CD4-positive, alpha-beta T cell (primary cell): ENCODE measurements at regions not wholly inside any gene's neighbourhood (a gene's known extent, or its start where the extent isn't known, plus 50 kb on each side); places are given as distances from the start of the nearest gene placed in this dataset.

ENCODE experiments used
- ATAC-seq: fragments of 200-7000 bp; cut with Tn5 transposase; one replicate; pipeline ENCODE4 v1.10.0; 2022; ENCODE audit warnings: mild to moderate bottlenecking; ENCODE audit not compliant: poor library complexity
- CTCF ChIA-PET: fragments of 350-600 bp; sonication (Branson Sonifier 250); formaldehyde crosslinking; loops from one replicate; lab custom pipeline; 2021; ENCODE audit warnings: antibody characterized with exemption, inconsistent platforms; lab: Charles Lee
- POLR2A ChIA-PET: fragments of 350-600 bp; sonication (Branson Sonifier 250); formaldehyde crosslinking; loops from one replicate; lab custom pipeline; 2021; ENCODE audit warnings: antibody characterized with exemption, inconsistent platforms; lab: Charles Lee
- DNase-seq, 14 experiments: peaks; one replicate each; pipeline ENCODE4 v3.0.0-alpha.2; 2013 to 2020; ENCODE audit warnings: mixed read lengths in 2 of 14
- H3K27ac ChIP-seq, 2 donors: one replicate each; pipeline versions ENCODE4 v1.5.1 to v1.7.0; 2013; ENCODE audit warnings: low read length in 2 of 2, low read depth in 1 of 2, mild to moderate bottlenecking in 1 of 2
- H3K27me3 ChIP-seq, 2 experiments: 1 replicate in 1 of 2; 2 replicates in 1 of 2; pipeline versions ENCODE4 v1.6.1 to v1.7.0; 2013; ENCODE audit warnings: low read length in 2 of 2, control low read depth in 1 of 2, mild to moderate bottlenecking in 1 of 2, moderate library complexity in 1 of 2; ENCODE audit not compliant: insufficient read depth in 2 of 2, control insufficient read depth in 1 of 2
- H3K36me3 ChIP-seq: one replicate; pipeline ENCODE4 v1.6.1; 2013; ENCODE audit warnings: low read length, control low read depth; ENCODE audit not compliant: insufficient read depth
- H3K4me1 ChIP-seq: one replicate; pipeline ENCODE4 v1.6.1; 2013; ENCODE audit warnings: low read length, control low read depth; ENCODE audit not compliant: insufficient read depth
- H3K4me3 ChIP-seq: one replicate; pipeline ENCODE4 v1.5.1; 2013; ENCODE audit warnings: mild to moderate bottlenecking, low read length, moderate library complexity
- H3K9me3 ChIP-seq, 2 experiments: 1 replicate in 1 of 2; 2 replicates in 1 of 2; pipeline versions ENCODE4 v1.6.1 to v1.7.0; 2013; ENCODE audit warnings: low read length in 2 of 2, mild to moderate bottlenecking in 2 of 2, control low read depth in 1 of 2, moderate library complexity in 1 of 2; ENCODE audit not compliant: control insufficient read depth in 1 of 2, insufficient read depth in 1 of 2
- H3K27ac Mint-ChIP-seq: one replicate; pipeline ENCODE4 v1.8.0; 2020; ENCODE audit warnings: mixed read lengths
- H3K27me3 Mint-ChIP-seq: one replicate; pipeline ENCODE4 v1.8.0; 2021; ENCODE audit warnings: mixed read lengths
- H3K36me3 Mint-ChIP-seq: one replicate; pipeline ENCODE4 v1.8.0; 2021; ENCODE audit warnings: low read depth, mixed read lengths
- H3K4me1 Mint-ChIP-seq: one replicate; pipeline ENCODE4 v1.8.0; 2021; ENCODE audit warnings: low read depth, mixed read lengths
- H3K4me3 Mint-ChIP-seq: one replicate; pipeline ENCODE4 v1.8.0; 2020; ENCODE audit warnings: mild to moderate bottlenecking, mixed read lengths
- H3K9me3 Mint-ChIP-seq: one replicate; pipeline ENCODE4 v1.8.0; 2020; ENCODE audit warnings: mixed read lengths
- intact Hi-C, 2 experiments: fragments of 100-400 bp; cut with DNase I in 1 of 2; cut with micrococcal nuclease in 1 of 2; formaldehyde crosslinking; loops; one replicate each; pipeline versions ENCODE4 v1.15.1 to v1.9.0; 2023 to 2025; cut with DNase I, micrococcal nuclease
- TF ChIP-seq, protein P1 (sequence below): fragments of 200-600 bp; IDR thresholded peaks from one replicate; pipeline ENCODE4 v1.8.0; 2022; ENCODE audit warnings: antibody characterized with exemption, mild to moderate bottlenecking

DNA sequence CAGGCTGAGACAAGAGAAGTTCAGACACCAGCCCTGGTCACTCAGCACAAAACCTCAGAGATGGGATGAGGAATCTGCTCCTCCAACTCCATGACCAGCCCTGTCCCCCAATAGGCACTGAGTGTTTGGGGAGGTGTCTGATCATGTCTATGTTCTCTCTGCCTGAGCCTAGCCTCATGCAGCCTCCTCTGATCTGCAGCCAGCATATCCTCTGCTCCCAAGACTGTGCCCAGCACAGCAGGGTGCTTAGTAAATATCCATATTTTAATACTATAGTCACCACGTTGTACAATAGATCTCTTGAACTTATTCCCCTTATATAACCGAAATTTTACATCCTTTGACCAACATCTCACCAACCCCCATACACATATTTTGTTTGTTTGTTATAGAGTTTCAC is 202.9 kb downstream of the MATN1 start:
- CTCF ChIA-PET: no interaction called here
- intact Hi-C loops: no loop called here
- Mint-ChIP-seq H3K27me3 (peaks cover 32% of the 10 kb centered on the region), H3K27ac (no peak overlapping the region), H3K9me3 (no peaks in the 10 kb centered on the region), H3K4me1 (no peaks in the 10 kb centered on the region), H3K36me3 (no peaks in the 10 kb centered on the region), H3K4me3 (no peak overlapping the region)
- no peak for DNase-seq
- TF ChIP-seq, protein P1, sequence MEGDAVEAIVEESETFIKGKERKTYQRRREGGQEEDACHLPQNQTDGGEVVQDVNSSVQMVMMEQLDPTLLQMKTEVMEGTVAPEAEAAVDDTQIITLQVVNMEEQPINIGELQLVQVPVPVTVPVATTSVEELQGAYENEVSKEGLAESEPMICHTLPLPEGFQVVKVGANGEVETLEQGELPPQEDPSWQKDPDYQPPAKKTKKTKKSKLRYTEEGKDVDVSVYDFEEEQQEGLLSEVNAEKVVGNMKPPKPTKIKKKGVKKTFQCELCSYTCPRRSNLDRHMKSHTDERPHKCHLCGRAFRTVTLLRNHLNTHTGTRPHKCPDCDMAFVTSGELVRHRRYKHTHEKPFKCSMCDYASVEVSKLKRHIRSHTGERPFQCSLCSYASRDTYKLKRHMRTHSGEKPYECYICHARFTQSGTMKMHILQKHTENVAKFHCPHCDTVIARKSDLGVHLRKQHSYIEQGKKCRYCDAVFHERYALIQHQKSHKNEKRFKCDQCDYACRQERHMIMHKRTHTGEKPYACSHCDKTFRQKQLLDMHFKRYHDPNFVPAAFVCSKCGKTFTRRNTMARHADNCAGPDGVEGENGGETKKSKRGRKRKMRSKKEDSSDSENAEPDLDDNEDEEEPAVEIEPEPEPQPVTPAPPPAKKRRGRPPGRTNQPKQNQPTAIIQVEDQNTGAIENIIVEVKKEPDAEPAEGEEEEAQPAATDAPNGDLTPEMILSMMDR: no peak
- Histone ChIP-seq H3K4me3 (no peak overlapping the region), H3K9me3 (peaks cover 0 to 6% of the 10 kb centered on the region in 2 experiments), H3K27me3 (peaks cover 4 to 17% of the 10 kb centered on the region in 2 experiments), H3K4me1 (no peaks in the 10 kb centered on the region), H3K27ac (no peak overlapping the region), H3K36me3 (no peaks in the 10 kb centered on the region)
- POLR2A ChIA-PET: no interaction called here
- no peak for ATAC-seq

DNA sequence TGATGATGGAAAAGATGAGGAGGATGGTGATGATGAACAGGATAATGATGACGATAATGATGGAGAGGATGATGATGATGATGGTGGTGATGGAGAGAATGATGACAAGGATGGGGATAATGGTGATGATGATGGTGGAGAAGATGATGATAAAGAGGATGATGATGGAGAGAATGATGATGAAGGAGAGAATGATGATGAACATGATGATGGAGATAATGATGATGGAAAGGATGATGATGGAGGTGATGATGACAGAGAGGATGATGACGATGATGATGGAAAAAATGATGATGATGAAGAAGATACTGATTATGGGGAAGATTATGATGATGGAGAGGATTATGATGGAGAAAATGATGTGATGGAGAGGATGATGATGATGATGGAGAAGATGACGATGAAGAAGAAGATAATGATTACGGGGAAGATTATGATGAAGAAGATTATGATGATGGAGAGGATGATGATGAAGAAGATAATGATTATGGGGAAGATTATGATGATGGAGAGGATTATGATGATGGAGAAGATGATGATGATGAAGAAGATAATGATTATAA is 204.1 kb downstream of the MATN1 start:
- Histone ChIP-seq H3K27ac (no peak overlapping the region), H3K4me1 (no peaks in the 10 kb centered on the region), H3K4me3 (no peak overlapping the region), H3K9me3 (no peaks in the 10 kb centered on the region), H3K27me3 (peaks cover 4 to 17% of the 10 kb centered on the region in 2 experiments), H3K36me3 (no peaks in the 10 kb centered on the region)
- DNase-seq: no peak
- peaks cover 25% of the 10 kb centered on the region for H3K27me3 Mint-ChIP-seq
- TF ChIP-seq, protein P1: no peak
- no peaks in the 10 kb centered on the region for H3K4me1 Mint-ChIP-seq
- intact Hi-C loops: loop anchor here in 1 of 2 experiments (5.0 kb wide), 1 partner anchor 667 kb away; no protein-coding TSS in a partner anchor
- no peaks in the 10 kb centered on the region for H3K36me3 Mint-ChIP-seq
- no peak for ATAC-seq
- no peak overlapping the region for H3K27ac Mint-ChIP-seq
- CTCF ChIA-PET: no interaction called here
- no peak overlapping the region for H3K4me3 Mint-ChIP-seq
- no peaks in the 10 kb centered on the region for H3K9me3 Mint-ChIP-seq
- POLR2A ChIA-PET: no interaction called here

DNA sequence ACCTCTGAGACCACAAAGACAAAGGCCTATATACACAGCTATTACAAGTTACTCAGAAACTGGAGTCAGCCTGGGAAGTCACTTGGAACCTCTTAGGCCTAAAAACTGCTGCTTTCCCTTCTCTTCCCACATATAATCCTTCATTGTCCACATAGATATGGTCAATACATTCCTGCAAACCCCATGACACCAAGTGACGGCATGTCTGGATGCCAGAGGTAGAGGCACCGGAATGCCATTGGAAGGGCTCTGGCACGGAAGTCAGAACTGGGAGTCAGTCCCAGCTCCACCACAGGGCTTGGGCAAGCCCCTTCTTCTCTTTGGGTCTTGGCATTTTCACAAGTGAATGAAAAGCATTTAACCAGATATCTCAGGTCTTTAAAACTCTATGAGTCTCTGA is 204.7 kb downstream of the MATN1 start:
- Mint-ChIP-seq H3K9me3 (no peaks in the 10 kb centered on the region), H3K4me3 (no peak overlapping the region), H3K27ac (no peak overlapping the region), H3K36me3 (no peaks in the 10 kb centered on the region), H3K4me1 (no peaks in the 10 kb centered on the region), H3K27me3 (peaks cover 31% of the 10 kb centered on the region)
- DNase-seq (no peak), ATAC-seq (no peak)
- Histone ChIP-seq H3K27ac (no peak overlapping the region), H3K4me1 (no peaks in the 10 kb centered on the region), H3K27me3 (peaks cover 4 to 17% of the 10 kb centered on the region in 2 experiments), H3K9me3 (no peaks in the 10 kb centered on the region), H3K36me3 (no peaks in the 10 kb centered on the region), H3K4me3 (no peak overlapping the region)
- intact Hi-C loops: loop anchor here in 1 of 2 experiments (5.0 kb wide), 1 partner anchor 666 kb away; no protein-coding TSS in a partner anchor
- TF ChIP-seq, protein P1: no peak
- ChIA-PET CTCF (no interaction called here), POLR2A (no interaction called here)
